Panc1 (cell line): ENCODE measurements at regions not wholly inside any gene's neighbourhood (a gene's known extent, or its start where the extent isn't known, plus 50 kb on each side); places are given as distances from the start of the nearest gene placed in this dataset.

Experiments used
- CTCF ChIP-seq: fragments of 450-650 bp; IDR thresholded peaks from 2 replicates; pipeline ENCODE4 v1.5.1; 2017; ENCODE audit warnings: mild to moderate bottlenecking
- POLR2AphosphoS5 ChIP-seq: IDR thresholded peaks from 2 replicates; pipeline ENCODE4 v1.6.1; 2012; ENCODE audit warnings: mild to moderate bottlenecking, low read depth, low read length, moderate library complexity
- REST ChIP-seq, 2 experiments: IDR thresholded peaks; 2 replicates each; pipeline ENCODE4 v1.6.1; 2011 to 2012; ENCODE audit warnings: low read depth in 2 of 2, control low read depth in 1 of 2, low read length in 1 of 2, mild to moderate bottlenecking in 1 of 2, moderate library complexity in 1 of 2; ENCODE audit not compliant: insufficient read depth in 1 of 2
- SIN3A ChIP-seq: IDR thresholded peaks from 2 replicates; pipeline ENCODE4 v1.6.1; 2012; ENCODE audit warnings: low read depth, mild to moderate bottlenecking, low read length, moderate library complexity, borderline replicate concordance; ENCODE audit not compliant: insufficient read depth
- TCF7L2 ChIP-seq: IDR thresholded peaks from 2 replicates; pipeline ENCODE4 v1.6.1; 2011; ENCODE audit warnings: mild to moderate bottlenecking, low read depth, low read length, inconsistent platforms

- TF ChIP-seq CTCF = no peak
- no peak for TF ChIP-seq SIN3A
- TF ChIP-seq POLR2AphosphoS5 = no peak
- TF ChIP-seq TCF7L2 = no peak
- no peak for TF ChIP-seq REST (IDR thresholded peaks at IDR 0.05; ENCODE audit: insufficient read depth in 1 of 2, low read depth in 2 of 2, low read length in 1 of 2)
Observed at GRCh38 chr3:78023257-78023656, 983.4 kb downstream of the ROBO2 start.
